GM12878 (cell line): ENCODE measurements at regions not wholly inside any gene's neighbourhood (a gene's known extent, or its start where the extent isn't known, plus 50 kb on each side); places are given as distances from the start of the nearest gene placed in this dataset.

ENCODE experiments used
- ATAC-seq: fragments of 200-7000 bp; cut with Tn5 transposase; 3 replicates; pipeline ENCODE4 v1.9.1; 2020; ENCODE audit warnings: mild to moderate bottlenecking, moderate library complexity
- BruUV-seq: library from RNA; stranded (reverse); fragments of 400-500 nt; replicated peaks from 2 replicates; lab custom pipeline; 2021; lab: Mats Ljungman, UMichigan
- CTCF ChIA-PET: fragments of 300-600 bp; sonication (Branson Sonifier 250); formaldehyde crosslinking; extraction: SDS; loops from one replicate; lab custom pipeline; 2021; ENCODE audit warnings: inconsistent platforms; lab: Yijun Ruan, JAX
- POLR2A ChIA-PET: fragments of 350-600 bp; formaldehyde crosslinking; extraction: SDS; loops from one replicate; lab custom pipeline; 2021; ENCODE audit warnings: inconsistent platforms; lab: Charles Lee
- RAD21 ChIA-PET: fragments of 300-600 bp; sonication (Branson Sonifier 250); formaldehyde crosslinking; loops from one replicate; lab custom pipeline; 2023; ENCODE audit warnings: antibody characterized with exemption; ENCODE audit not compliant: unreplicated experiment; lab: Charles Lee
- SMC1A ChIA-PET: fragments of 300-600 bp; sonication (Branson Sonifier 250); formaldehyde crosslinking; loops from one replicate; lab custom pipeline; 2023; ENCODE audit not compliant: unreplicated experiment, uncharacterized antibody; lab: Charles Lee
- DNase-seq: peaks from one replicate; pipeline ENCODE4 v3.0.0-alpha.2; 2011; ENCODE audit warnings: low read depth, low spot score
- FAIRE-seq: peaks from 3 replicates; lab custom pipeline; 2011; peaks lifted over from hg19 to GRCh38; lab: Jason Lieb, UNC
- H2AFZ ChIP-seq: 2 replicates; pipeline ENCODE4 v1.6.0; 2011; ENCODE audit warnings: low read depth, low read length, control low read depth; ENCODE audit not compliant: control insufficient read depth
- H3K27ac ChIP-seq: 2 replicates; pipeline ENCODE4 v1.5.1; 2011; ENCODE audit warnings: control low read depth; ENCODE audit not compliant: control insufficient read depth, insufficient read depth
- H3K27me3 ChIP-seq, 2 experiments: replicated peaks in 1 of 2; 2 replicates each; pipeline versions ENCODE4 v1.6.0 to v1.6.1; 2011; ENCODE audit warnings: low read length in 1 of 2; ENCODE audit not compliant: control insufficient read depth in 2 of 2, insufficient read depth in 2 of 2
- H3K36me3 ChIP-seq, 2 experiments: 2 replicates each; pipeline ENCODE4 v1.5.1; 2011; ENCODE audit warnings: low read length in 1 of 2; ENCODE audit not compliant: control insufficient read depth in 2 of 2, insufficient read depth in 2 of 2
- H3K4me1 ChIP-seq: 2 replicates; pipeline ENCODE4 v1.6.1; 2011; ENCODE audit warnings: mild to moderate bottlenecking, low read length, moderate library complexity, mixed read lengths; ENCODE audit not compliant: control insufficient read depth, insufficient read depth
- H3K4me2 ChIP-seq: 2 replicates; pipeline ENCODE4 v1.6.0; 2011; ENCODE audit warnings: control low read depth; ENCODE audit not compliant: control insufficient read depth, insufficient read depth
- H3K4me3 ChIP-seq: fragments of 200-600 bp; sonication (generic); 2 replicates; pipeline ENCODE4 v1.5.1; 2016
- H3K79me2 ChIP-seq: 2 replicates; pipeline ENCODE4 v1.6.0; 2011; ENCODE audit warnings: low read length; ENCODE audit not compliant: control insufficient read depth, insufficient read depth
- H3K9ac ChIP-seq: 2 replicates; pipeline ENCODE4 v1.8.0; 2011; ENCODE audit warnings: low read length, control low read depth, mixed read lengths; ENCODE audit not compliant: control insufficient read depth, insufficient read depth
- H3K9me3 ChIP-seq: replicated peaks from 3 replicates; pipeline ENCODE4 v1.5.1; 2011; ENCODE audit warnings: mild to moderate bottlenecking, low read length; ENCODE audit not compliant: control insufficient read depth, insufficient read depth
- H4K20me1 ChIP-seq: 2 replicates; pipeline ENCODE4 v1.6.0; 2011; ENCODE audit not compliant: control insufficient read depth, insufficient read depth
- E2F4 ChIP-seq: IDR thresholded peaks from 2 replicates; pipeline ENCODE4 v1.6.1; 2012; ENCODE audit warnings: low read depth, low read length, improper control_type of control experiment
- EGR1 ChIP-seq, 2 experiments: IDR thresholded peaks; 1 replicate in 1 of 2; 2 replicates in 1 of 2; pipeline ENCODE4 v1.6.1; 2011 to 2012; ENCODE audit warnings: low read depth in 2 of 2, low read length in 2 of 2, borderline replicate concordance in 1 of 2, mild to moderate bottlenecking in 1 of 2, moderate library complexity in 1 of 2
- ETV6 ChIP-seq, 2 experiments: fragments of 450-650 bp in 1 of 2; IDR thresholded peaks in 1 of 2; conservative IDR thresholded peaks in 1 of 2; 2 replicates each; pipeline ENCODE4 v1.6.1; 2014; ENCODE audit warnings: antibody characterized with exemption in 1 of 2, borderline replicate concordance in 1 of 2, low read depth in 1 of 2, mild to moderate bottlenecking in 1 of 2, moderate library complexity in 1 of 2
- MXI1 ChIP-seq: fragments of 150-350 bp; IDR thresholded peaks from 2 replicates; pipeline ENCODE4 v1.6.1; 2011; ENCODE audit warnings: low read depth, mild to moderate bottlenecking, inconsistent platforms, low read length, improper control_type of control experiment
- RAD21 ChIP-seq: IDR thresholded peaks from 2 replicates; pipeline ENCODE4 v1.6.1; 2011; ENCODE audit warnings: mild to moderate bottlenecking, low read depth, low read length, moderate library complexity; ENCODE audit not compliant: insufficient read depth
- SMC3 ChIP-seq: IDR thresholded peaks from 2 replicates; pipeline ENCODE4 v1.6.1; 2011; ENCODE audit warnings: low read length, improper control_type of control experiment, borderline replicate concordance
- SRF ChIP-seq, 2 experiments: IDR thresholded peaks; 2 replicates each; pipeline ENCODE4 v1.6.1; 2011; ENCODE audit warnings: low read depth in 2 of 2, low read length in 2 of 2, mild to moderate bottlenecking in 1 of 2, moderate library complexity in 1 of 2
- STAT3 ChIP-seq: IDR thresholded peaks from 2 replicates; pipeline ENCODE4 v1.6.1; 2011; ENCODE audit warnings: low read depth, low read length, improper control_type of control experiment
- WGBS: methylation state at CpG from one replicate; pipeline ENCODE4 v1.1.6; 2016; ENCODE audit warnings: low lambda C conversion rate; ENCODE audit not compliant: insufficient replicate concordance, insufficient coverage; ENCODE audit errors: missing lambda C conversion rate; 5-methylcytosine and 5-hydroxymethylcytosine counted together
- in situ Hi-C: fragments of 300-500 bp; cut with MboI; formaldehyde crosslinking; loops from 9 replicates; pipeline ENCODE4 v1.14.3; 2018; ENCODE audit warnings: mixed read lengths
- intact Hi-C: fragments of 100-400 bp; cut with micrococcal nuclease; formaldehyde crosslinking; loops from one replicate; pipeline ENCODE4 v1.14.2; 2022; ENCODE audit not compliant: unreplicated experiment
- TF ChIP-seq, protein P1 (sequence below): IDR thresholded peaks from 2 replicates; pipeline ENCODE4 v1.6.1; 2011; ENCODE audit warnings: low read depth, low read length, improper control_type of control experiment, borderline replicate concordance
- TF ChIP-seq, protein P2 (sequence below): fragments of 450-650 bp; IDR thresholded peaks from 2 replicates; pipeline ENCODE4 v1.6.1; 2017; ENCODE audit warnings: mild to moderate bottlenecking, moderate library complexity

GRCh38 chr12:114964841-114965240 is 280.9 kb upstream of the TBX3 start:
- Histone ChIP-seq H3K4me1 (no peaks in the 10 kb centered on the region), H2AFZ (no peak overlapping the region), H3K27ac (no peak overlapping the region), H3K79me2 (no peaks in the 10 kb centered on the region), H3K36me3 (no peaks in the 10 kb centered on the region), H4K20me1 (no peaks in the 10 kb centered on the region), H3K27me3 (no peaks in the 10 kb centered on the region), H3K9ac (no peak overlapping the region), H3K4me3 (no peak overlapping the region), H3K9me3 (no peaks in the 10 kb centered on the region; the same call in 2 of the 3 replicates), H3K4me2 (no peak overlapping the region)
- intact Hi-C loops (no loop called here), in situ Hi-C loops (no loop called here)
- SMC1A ChIA-PET: interaction anchor here (0.6 to 1.2 kb wide), 4 partner anchors 33 to 166 kb away, joined by 3 read pairs; no protein-coding TSS in a partner anchor
- BruUV-seq: no TSS peak
- POLR2A ChIA-PET: no interaction called here
- ATAC-seq (no peak), DNase-seq (no peak), FAIRE-seq (no peak)
- WGBS: 74% methylated on average over 2 of the region's 2 CpGs
- RAD21 ChIA-PET: no interaction called here
- TF ChIP-seq EGR1 (IDR thresholded peaks at IDR 0.05; ENCODE audit: borderline replicate concordance in 1 of 2, low read depth in 2 of 2, low read length in 2 of 2) (no peak), RAD21 (no peak), MXI1 (no peak), STAT3 (no peak), SRF (IDR thresholded peaks at IDR 0.05; ENCODE audit: low read depth in 2 of 2, low read length in 2 of 2) (no peak), SMC3 (no peak), E2F4 (no peak), ETV6 (conservative IDR thresholded peaks at IDR 0.05 in 1 of 2, IDR thresholded peaks at IDR 0.05 in 1 of 2; ENCODE audit: borderline replicate concordance in 1 of 2, low read depth in 1 of 2) (no peak)
- TF ChIP-seq, protein P1, sequence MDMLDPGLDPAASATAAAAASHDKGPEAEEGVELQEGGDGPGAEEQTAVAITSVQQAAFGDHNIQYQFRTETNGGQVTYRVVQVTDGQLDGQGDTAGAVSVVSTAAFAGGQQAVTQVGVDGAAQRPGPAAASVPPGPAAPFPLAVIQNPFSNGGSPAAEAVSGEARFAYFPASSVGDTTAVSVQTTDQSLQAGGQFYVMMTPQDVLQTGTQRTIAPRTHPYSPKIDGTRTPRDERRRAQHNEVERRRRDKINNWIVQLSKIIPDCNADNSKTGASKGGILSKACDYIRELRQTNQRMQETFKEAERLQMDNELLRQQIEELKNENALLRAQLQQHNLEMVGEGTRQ: no peak
- TF ChIP-seq, protein P2, sequence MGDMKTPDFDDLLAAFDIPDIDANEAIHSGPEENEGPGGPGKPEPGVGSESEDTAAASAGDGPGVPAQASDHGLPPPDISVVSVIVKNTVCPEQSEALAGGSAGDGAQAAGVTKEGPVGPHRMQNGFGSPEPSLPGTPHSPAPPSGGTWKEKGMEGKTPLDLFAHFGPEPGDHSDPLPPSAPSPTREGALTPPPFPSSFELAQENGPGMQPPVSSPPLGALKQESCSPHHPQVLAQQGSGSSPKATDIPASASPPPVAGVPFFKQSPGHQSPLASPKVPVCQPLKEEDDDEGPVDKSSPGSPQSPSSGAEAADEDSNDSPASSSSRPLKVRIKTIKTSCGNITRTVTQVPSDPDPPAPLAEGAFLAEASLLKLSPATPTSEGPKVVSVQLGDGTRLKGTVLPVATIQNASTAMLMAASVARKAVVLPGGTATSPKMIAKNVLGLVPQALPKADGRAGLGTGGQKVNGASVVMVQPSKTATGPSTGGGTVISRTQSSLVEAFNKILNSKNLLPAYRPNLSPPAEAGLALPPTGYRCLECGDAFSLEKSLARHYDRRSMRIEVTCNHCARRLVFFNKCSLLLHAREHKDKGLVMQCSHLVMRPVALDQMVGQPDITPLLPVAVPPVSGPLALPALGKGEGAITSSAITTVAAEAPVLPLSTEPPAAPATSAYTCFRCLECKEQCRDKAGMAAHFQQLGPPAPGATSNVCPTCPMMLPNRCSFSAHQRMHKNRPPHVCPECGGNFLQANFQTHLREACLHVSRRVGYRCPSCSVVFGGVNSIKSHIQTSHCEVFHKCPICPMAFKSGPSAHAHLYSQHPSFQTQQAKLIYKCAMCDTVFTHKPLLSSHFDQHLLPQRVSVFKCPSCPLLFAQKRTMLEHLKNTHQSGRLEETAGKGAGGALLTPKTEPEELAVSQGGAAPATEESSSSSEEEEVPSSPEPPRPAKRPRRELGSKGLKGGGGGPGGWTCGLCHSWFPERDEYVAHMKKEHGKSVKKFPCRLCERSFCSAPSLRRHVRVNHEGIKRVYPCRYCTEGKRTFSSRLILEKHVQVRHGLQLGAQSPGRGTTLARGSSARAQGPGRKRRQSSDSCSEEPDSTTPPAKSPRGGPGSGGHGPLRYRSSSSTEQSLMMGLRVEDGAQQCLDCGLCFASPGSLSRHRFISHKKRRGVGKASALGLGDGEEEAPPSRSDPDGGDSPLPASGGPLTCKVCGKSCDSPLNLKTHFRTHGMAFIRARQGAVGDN: no peak
- CTCF ChIA-PET: interaction anchor here (0.6 to 1.1 kb wide), 2 partner anchors 10 to 381 kb away, joined by 3 read pairs; no protein-coding TSS in a partner anchor
